Stimulated activated naive CD4-positive, alpha-beta T cell treated with Interleukin-2 at 50 U/mL for 16 hours (primary cell): ENCODE measurements at regions not wholly inside any gene's neighbourhood (a gene's known extent, or its start where the extent isn't known, plus 50 kb on each side); places are given as distances from the start of the nearest gene placed in this dataset.
"Not testable (repeated sequence)": the region's sequence is repeated elsewhere in the genome, so short reads cannot be mapped to it uniquely, and the experiment has no call there.

ENCODE experiments used
- DNase-seq: peaks from one replicate; lab custom pipeline; 2025; lab: John Stamatoyannopoulos, UW

DNA sequence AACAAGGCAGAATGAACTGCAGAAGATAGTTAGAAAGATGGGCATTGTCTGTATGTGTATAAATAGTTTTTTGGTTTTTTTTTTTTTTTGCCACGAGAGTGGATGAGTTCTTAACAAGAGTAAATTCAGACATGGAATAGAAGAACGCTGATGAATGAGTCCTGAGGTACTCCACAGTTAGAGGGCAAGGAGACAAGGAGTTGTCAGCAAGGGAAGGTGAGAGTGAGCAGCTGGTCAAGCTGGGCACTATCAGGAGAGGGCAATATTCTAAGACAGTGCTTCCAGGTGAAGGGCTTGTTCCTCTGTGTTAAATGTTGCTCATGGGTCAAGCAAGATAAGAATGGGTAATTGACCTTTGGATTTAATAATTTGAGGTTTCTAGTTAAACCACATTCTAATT is 138.6 kb upstream of the FAM78B start:
- DNase-seq = no peak

DNA sequence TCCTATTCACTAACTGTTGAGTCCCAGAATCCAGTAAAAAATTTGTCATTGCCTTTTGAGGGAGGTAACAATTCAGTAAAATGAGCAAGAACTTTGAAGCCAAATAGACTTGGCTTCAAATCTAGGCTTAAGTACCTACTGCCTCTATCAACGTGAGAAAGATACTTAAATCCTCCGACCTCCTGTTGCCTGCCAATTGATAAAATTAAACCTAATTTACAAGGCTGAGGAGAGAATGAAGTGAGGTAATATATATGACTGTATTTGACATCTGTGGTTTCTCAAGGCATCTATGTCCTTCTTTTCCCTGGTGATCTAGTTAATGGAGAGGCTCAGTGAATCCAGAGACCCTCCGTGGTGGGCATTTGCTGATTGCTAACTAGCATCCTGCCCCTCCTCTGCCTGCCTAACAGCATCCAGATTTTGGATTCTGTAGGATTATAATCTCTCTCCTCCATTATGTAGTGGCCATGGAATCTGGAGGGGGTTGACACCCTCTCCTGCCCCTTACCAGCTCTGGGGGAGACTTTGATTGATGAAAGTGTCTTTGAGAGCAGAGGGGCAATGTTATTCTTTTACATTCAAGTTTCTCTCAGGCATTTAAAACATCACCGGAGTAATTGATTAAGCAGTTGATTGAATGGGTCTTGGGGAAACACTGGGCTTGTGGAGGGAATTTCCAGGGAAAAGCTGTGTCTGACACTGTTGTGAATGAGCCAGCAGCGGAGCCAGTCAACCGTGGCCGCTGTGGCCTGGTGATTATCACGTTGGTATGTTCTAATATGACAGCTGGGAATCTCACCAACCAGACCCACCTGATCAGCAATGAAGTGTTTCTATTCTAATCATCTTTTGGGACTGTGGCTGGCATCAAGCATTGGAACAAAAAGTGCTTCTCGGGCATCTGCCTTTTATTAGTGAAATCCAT is 140.7 kb upstream of the FAM78B start:
- DNase-seq = no peak

DNA sequence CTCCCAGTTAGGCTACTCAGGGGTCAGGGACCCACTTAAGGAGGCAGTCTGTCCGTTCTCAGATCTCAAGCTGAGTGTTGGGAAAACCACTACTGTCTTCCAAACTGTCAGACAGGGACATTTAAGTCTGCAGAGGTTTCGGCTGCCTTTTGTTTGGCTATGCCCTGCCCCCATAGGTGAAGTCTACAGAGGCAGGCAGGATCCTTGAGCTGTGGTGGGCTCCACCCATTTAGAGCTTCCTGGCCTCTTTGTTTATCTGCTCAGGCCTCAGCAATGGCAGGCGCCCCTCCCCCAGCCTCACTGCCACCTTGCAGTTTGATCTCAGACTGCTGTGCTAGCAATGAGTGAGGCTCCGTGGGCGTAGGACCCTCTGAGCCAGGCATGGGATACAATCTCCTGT is 149.5 kb upstream of the FAM78B start:
- not testable (repeated sequence) for DNase-seq

DNA sequence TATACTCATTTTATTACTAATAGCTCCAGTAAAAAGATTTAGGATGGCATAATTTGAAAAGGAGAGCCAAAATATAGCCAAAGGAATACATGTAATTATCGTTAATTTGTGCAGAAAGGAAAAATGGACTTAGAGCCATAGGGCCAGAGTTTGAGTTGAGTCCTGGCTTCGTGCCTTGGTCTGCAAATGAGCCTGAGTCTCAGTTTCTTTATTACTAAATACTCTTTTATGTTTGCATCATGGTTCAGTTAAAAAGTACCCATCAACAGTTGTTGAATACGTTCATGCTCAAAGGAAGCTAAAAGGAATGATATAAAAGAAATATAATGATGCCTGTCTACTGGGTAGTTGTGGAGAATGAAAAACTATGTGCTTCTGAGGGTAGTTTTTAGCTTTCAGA is 155.7 kb upstream of the FAM78B start:
- DNase-seq = no peak

DNA sequence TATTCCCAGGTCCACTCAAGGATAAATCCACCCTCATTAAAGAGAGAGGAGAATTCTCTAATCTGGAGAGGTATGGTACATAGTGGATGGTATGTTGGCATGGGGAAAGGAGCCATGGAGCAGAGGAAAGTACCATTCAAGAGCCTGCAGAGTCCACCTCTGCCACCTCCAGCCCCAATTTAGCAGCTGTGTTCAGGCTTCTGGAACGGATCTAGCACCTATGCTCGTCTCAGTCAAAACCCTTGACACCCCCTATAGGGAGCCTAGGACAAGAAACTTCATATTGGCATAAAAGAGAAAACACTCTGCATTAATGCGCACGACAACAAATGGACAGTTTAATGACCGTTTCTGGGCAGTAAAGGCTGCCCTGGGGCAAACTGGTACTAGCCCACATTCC is 161.1 kb upstream of the FAM78B start:
- DNase-seq = no peak

DNA sequence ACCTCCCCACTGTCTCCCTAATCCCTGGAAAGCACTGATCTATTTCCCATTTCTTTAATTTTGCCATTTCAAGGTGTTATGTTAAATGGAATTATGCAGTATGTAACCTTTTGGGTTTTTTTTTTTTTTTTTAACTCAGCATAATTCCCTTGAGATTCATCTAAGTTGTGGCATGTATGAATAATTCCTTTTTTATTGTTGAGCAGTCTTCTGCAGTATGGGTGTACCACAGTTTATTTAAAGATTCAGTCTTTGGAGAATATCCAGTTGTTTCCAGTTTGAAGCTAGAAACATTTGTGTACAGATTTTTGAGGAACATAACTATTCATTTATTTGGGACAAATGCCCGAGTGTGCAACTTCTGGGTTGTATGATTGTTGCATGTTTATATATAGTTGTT is 162.2 kb upstream of the FAM78B start:
- no peak for DNase-seq

DNA sequence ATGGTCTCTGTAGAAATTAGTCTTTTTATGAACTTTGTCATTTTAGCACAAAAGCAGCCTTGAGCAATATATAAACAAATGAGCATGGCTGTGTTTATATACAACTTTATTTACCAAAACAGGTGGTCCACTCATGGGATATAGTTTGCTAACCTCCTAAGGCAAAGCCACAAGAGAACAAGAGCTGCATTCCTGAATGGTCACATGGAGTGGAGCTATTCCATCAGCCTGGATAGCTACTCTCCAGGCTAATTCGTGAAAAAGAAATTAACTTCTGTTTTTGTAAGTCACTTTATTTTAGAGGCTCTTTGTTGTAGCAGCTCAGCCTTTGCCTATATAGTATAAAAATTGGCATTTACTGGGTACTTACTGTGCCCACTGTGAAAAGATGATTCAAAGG is 163.3 kb upstream of the FAM78B start:
- no peak for DNase-seq

DNA sequence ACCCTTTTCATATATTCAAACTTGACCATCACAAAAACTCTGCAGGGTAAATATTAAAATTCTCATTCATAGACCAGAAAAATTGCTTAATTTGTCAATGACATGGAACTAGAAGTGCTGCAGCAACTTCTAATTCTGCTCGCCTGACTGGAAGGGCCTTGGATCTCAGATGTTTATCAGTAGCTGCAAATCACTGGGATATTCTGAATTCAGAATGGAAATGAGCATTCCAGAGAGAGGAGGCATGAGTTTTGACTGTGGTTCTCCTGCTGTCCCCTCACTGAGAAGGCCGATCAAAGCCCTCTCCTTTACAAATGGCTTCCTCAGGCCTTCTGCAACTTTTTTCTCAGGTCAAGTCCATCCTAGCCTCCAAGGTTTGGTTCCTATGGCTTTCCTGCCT is 171.3 kb upstream of the FAM78B start:
- no peak for DNase-seq

DNA sequence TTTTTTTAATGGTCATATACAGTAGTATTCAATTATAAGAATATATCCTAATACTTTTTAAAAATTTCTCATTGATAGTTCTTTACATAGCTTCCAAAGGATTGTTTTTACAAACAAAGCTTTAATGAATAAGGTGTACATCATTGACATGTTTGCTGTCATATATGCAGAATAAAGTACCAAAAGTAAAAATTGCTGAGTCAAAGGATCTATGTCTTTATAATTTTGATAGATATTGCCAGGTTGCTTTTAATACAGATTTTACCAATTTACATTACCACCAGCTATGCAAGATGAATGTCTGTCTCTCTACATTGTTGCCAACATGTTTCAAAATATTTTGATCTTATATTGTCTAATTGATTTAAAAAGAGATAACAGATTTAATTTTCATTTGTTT is 173.9 kb upstream of the FAM78B start:
- no peak for DNase-seq

DNA sequence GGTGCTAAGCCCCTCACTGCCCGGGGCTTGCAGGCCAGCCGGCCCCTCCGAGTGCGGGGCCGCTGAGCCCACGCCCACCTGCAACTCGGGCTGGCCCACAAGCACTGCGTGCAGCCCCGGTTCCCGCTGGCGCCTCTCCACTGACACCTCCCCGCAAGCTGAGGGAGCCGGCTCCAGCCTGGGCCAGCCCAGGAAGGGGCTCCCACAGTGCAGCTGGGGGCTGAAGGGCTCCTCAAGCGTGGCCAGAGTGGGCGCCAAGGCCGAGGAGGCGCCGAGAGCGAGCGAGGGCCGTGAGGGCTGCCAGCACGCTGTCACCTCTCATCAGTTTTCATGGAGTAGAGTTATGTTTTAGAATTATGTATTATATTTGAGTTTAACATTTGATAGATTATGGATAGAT is 176.5 kb upstream of the FAM78B start:
- DNase-seq = no peak

DNA sequence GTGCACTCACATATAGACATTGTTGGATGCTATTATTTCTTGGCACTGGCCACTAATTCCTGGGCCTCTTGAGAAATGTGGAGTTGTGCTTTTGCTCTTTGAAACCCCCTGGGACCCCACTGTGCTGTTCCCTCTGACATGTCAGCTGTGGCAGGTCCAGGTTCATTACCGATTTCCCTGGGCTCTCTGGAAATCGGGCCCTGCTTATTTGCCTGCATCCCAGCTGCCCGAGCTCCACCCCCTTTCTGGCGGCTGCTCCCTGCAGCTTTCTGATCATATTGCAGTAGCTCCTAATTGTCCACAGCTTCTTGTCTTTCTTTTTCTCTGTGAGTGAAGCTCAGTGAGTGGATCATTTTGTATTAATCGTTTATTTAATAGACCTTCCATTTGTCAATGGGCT is 183.7 kb upstream of the FAM78B start:
- no peak for DNase-seq

DNA sequence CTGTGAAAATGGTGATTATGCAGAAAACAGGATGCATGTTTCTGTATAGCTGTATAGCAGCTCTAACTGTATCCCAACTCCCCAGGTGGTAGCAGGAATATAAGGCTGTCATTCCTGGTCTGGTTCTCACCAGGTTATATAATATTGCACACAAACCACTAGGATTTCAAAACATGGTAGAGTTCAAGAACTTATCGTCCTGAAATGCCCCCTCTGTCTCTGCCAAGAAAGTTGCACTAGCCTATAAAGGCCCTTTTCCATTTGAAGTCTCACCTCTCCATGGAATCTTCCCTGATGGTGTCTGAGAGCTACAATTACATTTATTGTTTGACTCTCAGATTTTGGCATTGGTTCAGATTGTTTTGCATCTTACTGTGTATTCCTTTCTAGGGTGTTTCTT is 184.9 kb upstream of the FAM78B start:
- no peak for DNase-seq

DNA sequence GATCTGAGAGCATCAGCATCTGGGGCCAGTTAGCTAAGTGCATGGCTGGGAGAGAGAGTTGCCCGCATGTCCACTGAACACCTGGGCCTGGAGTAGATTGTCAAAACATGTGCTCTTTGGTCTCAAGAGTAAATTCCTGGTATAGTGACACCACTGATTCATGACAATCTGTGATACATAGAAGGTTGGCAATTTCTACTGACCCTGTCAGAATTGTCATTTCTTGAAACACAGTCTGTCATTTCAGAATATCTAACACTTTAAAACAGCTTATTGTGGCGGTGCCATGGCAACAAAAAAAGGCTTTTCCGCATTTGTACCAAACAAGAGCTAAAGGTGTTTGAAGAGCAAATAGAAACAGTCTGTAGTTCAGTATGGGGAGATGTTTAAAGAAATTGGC is 186.4 kb upstream of the FAM78B start:
- DNase-seq = no peak

DNA sequence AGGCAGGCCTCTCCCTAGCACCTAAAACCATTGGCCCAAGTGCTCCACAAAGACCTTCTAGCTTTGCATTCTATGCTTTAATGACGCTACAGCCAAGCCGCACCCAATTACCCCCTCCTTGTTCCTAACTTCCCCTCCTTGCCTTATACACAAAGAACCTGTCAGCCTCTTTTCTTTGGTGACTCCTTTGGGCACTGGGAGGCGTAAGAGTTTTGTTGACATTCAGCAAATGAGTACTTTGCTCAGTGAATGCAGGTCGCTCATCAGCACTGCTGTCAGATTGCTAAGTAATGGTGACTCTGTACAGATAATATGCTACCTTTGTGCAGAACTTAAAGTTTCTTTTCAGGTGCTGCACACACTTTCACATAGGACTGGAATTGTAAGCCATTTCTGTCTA is 187.6 kb upstream of the FAM78B start:
- no peak for DNase-seq

DNA sequence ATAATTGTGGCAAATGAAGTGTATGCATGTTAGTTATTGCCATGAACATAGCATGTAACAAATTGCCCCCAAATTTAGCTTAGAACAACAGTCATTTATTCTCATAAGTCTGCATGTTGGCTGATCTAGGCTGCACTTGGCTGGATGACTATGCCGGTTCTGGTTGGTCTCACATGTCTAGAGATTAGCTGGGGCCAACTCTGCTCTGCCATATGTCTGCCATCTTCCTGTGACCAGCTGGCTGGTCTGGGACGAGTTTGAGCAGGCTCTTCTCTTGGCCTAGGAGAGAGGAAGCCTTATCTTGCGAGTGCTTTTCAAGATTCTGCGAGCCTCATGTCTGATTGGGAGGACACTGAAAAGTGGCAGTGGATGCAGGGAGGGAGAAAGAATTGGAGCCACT is 198.3 kb upstream of the FAM78B start:
- DNase-seq = no peak

DNA sequence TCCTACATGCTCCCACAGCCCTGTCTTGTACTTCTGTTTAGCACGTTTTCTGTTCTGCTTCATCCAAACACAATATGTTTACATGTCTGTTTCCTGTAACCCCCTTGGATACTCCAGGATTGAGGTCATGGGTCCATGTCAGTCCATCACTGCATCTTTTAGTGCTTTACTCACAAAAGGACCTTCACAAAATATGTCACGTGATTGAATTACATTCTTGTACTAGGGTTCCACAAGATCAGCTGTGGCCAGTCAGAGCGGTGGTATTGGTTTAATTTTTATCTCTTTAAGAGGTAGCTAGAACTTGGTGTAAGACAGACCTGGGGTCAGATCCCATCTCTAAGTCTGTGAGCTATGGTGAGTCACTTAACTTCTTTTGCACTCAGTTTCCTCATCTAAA is 201.2 kb upstream of the FAM78B start:
- no peak for DNase-seq

DNA sequence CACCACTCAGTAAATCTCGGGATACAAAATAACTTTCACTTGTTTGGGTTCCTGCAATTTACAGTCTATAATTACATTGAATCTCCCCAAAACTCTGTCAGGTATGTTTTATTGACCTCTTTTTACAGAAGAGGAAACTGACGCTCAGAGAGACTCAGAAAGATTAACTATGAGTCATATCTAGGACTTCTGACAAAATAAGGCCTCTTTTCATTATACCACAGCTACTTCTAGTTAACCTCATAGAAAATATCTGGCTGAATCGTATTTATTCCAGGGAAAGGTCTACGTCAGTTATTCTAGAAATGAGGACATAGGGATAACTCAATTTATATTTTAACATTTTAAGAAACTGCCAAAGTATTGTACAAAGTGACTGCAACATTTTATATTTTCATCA is 211.1 kb upstream of the FAM78B start:
- no peak for DNase-seq

DNA sequence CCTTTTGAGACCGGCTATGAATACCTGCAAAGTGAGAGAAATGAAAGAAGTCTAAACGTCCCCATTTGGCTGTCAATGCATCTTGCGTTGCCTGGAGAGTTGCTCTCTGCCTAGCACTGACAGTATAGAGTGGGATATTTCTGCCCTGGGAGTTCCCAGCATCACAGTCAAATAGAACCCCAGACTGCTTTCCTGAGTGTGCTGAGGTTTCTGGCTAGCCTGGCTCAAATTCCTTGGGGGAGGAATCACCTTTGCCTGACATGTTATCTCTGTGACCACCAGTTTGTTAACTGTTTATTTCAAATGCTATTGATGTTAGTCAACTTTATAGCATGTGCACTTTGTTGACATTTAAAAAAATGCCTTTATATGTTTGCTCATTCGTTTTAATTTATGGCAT is 212.0 kb upstream of the FAM78B start:
- DNase-seq = no peak

DNA sequence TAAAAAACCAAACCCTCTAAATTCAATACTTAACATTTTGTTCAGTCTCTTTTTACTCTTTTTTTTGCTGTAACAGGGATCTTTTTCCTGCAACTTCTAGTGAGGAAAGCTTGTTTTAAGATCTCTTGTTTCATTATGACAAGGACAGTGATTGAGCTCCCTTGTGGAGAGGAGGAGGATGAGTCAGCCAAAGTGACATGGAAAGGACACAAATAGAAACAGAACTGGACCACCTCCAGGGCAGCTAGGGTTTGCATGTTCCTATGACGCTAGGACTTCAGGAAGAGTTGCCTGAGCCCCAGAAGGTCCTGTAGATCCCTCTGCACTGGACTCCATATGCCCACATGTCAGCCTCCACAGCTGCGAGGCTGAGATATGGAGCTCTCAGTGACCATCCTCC is 212.6 kb upstream of the FAM78B start:
- no peak for DNase-seq

DNA sequence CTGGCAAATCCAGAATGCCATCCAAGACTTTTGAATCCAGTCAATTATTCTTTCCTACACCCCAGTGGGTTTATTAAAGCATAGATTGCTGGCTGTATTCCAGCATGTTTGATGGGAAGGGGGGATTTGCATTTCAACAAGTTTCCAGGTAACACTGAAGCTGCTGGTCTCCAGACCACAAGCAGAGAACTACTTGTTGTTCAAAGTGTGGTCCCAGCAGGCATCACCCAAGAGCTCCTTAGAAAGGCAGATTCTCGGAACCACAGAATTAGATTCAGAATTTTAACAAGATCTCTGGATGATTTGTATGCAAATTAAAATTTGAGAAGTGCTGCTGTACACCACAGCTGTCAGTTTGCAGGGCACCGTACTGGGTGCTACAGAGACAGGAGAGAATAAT is 216.3 kb upstream of the FAM78B start:
- no peak for DNase-seq

DNA sequence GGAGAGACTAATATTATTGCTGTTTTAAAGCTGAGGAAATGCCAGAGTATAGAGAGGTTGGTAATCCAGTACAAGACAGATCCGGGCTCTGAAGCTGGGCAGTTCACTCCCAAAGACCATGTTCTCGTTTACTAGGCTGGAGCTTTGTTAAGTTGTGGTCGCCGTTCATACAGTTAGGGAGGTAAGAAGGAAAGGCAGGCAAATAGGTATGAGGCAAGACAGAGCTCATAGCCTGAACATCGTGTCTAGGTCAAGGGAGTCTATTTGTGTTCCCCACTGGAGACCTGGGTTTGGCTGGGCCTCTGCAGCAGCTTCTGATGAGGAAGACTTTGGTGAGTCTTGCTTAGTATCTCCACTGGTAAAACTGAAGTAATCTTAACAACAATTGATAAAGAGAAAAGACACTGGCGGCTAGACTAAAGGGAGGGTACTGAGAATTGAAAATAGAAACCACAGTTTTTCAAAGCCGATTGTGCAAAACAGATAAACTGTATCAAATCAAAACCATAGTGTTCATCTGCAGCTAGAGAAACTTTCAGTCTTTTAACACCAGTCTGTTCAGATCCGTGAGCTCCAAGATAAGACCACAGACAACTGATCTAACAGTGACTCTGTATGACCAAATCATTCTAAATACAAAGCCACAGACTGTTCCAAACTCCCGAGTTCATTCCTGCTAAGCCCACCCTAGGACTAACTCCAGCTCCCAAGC is 217.0 kb upstream of the FAM78B start:
- DNase-seq = no peak

DNA sequence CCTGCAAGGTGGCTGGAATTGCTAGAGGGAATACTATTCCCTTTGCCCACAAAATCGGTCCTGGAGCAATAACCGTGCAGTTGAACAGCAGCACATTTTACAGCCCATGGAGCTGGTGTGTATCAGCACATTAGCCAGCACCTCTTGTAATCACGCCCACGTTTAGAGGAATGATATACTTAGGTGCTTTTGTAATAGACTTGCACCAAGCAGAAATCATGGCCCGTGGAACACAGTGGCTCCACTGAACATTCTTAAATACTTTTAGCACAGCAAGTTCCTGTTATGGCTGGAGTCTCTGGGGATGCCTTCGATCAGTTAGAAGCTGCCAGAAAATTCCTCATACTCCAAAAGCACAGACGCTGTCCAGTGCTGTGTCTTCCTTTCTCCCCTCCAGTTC is 218.1 kb upstream of the FAM78B start:
- DNase-seq = no peak

DNA sequence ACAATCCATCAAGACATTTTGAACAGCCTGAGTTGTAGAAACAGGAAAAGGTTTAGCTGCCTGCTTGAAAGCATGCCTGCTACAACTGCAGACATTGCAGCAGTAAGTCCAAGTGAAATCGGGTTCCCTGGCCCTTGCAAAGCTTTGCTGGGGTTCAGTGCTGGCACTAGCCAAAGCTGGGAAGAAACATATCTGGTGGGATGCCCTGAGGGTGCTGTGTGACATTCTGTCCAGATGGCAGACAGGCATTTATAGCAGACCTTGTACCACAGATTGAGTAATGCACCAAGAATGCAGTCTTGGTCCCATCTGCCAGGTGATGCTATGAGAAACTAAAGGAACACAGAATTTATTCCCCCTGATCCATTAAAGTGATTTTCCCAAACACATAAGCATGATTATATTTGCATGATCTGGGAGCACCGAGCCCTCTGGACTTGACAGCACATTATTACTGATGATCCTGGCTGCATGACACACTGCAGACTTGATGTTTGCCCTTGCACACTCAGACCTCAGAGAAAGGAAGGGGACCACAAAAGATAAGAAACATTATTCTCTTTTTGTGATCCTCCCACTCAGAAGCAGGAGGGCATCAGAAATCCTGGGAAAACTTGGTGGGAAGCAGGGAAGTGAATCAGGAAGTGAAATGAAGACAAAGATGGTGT is 223.7 kb upstream of the FAM78B start:
- DNase-seq = no peak
